Eye (tissue), 1 donor: ENCODE measurements at regions not wholly inside any gene's neighbourhood (a gene's known extent, or its start where the extent isn't known, plus 50 kb on each side); places are given as distances from the start of the nearest gene placed in this dataset.

Source experiments
- DNase-seq: peaks from one replicate; pipeline ENCODE4 v3.0.0-alpha.2; 2015

DNA sequence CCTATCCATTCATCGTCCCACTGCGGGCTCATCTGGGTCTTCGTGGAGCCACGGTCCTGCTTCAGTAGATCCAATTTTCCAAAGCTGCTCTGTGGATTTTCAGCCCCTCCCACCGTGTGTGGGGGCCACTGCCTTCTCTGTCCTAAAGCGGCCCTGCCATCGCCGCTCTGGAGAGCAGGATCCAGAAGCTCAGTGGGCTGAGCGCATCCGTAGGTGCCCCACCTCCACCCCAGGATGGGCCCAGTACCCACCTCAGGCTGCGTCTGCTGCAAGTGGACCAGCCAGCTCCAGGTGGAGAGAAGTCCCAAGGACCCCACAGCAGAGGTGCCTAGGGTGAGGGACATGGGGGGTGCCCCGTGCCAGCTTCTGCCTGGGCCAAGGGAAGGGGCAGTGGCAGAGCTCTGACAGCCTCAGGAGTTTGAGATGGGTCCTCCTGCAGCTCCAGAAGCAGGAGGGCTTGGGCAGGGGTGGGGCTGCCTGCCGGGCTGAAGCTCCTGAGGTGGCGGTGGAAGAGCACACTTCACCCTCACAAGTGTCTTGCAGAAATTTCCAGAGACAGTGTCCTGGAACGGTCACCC is 148.1 kb upstream of the C14orf180 start:
- no peak for DNase-seq

DNA sequence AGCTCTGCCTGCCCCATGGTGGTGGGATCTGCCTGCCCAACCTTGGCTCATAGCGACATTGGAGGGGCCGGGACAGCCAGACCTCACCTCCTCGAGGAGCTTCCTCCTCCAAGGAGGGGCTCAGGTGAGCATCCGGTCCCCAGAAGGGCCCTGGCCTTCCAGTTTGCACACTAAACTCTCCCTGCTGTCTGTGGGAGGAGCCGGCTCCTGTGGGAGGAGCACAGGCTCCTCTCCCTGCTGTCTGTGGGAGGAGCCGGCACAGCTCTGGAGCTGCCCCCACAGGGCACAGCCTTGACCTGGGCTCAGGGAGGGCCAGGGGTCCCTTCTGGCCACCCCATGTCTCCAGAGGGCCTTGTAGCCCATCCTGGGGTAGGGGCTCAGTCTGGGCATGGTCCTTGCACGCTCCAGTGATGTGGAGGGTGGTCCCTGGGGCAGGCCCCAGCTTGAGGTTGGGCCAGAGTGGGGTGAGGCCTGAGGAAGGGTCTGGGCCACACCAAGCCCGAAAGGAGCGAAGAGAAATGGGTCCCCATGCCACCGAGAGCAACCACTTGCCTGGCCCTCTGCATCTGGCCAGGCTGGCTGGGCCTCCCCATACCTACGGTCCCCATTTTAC is 147.5 kb upstream of the C14orf180 start:
- no peak for DNase-seq

DNA sequence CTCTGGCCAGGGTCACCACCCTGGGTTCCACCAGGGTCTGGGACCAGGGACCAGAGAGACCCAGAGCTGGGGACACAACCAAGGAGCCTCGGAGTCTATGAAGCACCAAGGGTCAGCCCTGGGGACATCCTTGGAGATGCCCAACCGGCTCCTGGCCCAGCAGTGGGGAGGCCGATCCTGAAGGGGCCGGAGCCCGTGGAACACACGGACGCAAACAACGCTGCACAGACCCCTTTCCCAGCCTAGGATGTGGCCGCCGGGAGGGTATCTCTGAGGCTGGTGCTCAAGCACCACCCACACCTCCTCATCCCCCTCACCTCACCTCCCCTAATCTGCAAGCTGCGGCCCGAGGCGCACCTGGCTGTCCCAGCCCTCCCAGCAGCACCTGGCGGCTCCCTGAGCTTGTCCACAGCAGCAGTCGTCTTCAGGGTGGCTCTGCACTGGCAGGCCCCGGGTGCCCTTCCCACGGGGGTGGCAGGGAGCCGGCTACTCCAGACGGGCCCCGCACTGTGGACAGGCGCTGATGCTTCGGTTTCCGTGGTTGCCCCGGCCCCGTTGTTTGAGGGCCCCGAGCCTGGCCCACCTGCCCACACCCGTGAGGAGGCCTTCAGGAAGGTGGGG is 146.8 kb upstream of the C14orf180 start:
- DNase-seq: no peak

DNA sequence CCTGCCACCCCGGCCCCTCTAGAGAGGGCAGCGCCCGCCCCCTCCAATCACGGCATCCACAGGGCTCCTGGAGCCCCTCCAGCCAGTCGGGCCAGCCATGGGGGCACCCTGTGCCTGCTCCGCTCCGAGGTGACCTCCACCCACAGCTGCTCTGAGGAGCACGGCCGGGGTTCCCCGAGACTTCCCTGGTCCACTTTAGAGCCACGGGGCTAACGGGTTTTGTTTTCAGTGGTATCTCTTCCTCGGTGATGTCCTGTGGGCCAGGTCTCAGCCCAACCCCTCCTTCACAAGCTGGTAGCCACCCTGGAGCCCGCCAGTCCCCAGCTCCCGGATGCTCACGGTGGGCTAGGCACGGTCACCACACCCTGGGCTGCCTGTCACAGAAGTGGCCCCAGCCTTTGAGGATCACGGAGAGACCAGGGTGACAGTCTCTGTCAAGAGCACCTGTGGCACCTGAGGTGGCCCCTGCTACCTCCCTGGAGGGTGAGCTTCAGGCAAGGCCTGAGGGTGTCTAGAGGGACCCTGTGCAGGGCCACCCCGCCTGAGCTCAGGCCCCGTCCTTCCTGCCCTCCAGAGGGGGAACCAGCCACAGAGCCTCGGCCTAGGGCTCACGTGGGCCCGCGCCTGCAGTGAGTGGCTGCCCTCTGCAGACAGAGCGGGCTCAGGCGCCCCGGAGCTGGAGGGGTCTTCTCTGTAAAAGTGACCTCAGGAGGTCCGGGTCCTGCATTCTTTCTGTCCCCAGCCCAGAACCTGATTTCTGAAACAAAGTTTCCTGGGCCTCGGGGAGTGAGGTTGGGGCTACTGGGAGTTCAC is 146.0 kb upstream of the C14orf180 start:
- DNase-seq: no peak

DNA sequence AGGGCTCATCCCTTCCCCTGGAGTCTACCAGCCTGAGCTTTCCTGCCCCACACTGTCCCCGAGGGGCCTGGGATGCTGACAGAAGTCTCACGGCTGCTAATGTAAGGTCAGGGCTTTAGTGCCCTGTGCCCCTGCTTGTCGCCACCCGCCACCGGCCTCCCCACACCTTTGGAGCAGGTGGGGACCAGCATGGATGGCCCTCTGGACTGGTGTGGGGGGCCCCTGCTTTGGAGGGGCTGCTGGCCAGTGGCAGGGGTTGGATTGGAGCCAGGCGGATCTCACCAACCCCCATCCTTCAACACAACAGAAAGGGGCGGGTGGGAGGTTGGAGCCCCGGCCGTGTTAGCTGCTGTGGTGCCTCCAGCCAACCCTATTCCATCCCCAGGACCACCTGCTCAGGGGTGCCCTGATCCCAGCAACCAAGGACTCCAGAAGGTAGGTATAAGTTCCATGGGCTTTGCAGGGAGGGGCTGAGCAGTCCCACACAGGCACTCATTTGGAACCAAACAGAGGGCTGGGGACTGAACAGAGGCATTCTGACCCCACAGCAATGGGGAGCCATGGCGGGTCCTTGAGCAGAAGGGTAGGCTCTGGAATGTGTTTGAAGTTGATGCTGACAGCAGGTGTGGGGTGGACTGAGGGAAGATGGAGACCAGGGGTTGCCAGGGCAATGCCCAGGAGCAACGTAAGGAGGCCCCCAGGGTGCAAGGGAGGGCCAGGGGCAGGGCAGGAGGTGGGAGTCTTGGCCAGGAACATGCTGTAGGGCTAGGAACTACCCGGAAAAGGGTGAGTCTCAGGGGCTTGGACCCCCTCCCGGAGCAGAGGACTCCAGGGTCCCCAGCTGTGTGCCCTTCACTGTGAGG is 145.1 kb upstream of the C14orf180 start:
- no peak for DNase-seq

DNA sequence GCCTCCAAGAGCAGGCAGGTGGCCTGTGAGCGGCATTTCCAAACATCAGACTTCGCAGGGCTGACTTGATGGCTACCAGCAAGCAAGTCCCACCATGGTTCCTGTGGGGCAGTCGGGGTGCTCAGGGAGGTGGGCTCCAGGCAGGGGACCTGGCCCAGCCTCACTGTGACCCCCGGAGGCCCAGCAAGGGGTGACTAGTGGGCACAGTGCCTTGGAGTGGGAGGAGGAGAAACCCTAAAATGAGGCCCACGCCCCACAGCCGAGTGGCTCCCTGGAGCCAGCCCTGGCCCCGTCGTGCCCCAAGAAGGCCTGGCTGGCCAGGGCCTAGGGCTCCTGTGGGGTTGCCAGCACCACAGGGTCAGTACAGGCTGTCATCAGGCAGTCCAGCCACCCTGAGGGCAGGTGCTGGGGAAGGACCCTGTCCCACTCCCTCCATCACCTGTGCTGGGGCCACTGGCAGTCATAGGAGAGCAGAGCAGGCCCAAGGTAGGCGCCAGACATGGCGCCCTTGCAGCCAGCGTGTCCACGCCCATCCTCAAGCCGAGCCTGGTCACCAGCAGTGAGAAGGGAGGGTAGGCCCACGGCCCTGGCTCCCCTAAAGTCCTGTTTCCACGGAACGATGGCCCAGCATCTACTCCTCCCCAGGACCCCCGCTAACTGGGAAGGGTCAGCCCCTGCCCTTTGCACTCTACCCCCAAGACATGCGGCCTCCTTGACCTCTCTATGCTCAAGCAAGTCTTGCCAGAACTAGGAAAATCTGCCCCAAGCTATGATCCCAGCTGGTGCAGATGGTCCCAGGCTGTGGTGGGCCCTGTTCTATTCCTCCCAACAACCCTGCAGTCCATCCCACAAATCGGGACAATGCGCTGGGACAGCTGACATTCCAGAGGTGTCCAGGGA is 144.2 kb upstream of the C14orf180 start:
- DNase-seq: no peak

DNA sequence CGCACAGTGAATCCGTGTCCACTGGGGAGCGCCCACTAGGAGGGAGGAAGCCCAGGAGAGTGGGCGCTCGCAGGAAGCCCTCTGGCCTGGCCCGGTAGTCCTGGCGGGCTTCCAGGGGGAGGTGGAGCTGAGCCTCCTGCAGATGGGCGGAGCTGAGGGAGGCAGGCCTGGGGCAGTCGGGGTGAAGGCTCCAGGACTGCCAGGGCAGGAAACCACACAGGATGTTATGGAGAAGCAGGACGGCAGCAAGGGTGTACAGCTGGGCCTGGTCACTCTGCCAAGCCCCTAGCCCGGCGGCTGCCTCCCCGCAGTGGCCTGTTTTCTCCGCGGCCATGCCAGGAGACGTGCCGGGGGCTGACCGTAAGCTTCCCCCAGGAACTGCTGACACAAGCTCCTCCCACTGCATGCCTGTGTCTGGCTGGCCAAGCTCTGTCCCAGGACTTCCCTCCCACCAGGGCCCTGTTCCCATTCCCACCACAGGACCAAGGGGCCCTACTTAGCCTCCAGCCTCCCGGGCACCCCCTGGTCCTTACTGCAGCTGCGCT is 143.4 kb upstream of the C14orf180 start:
- DNase-seq: peak; percentile 72

DNA sequence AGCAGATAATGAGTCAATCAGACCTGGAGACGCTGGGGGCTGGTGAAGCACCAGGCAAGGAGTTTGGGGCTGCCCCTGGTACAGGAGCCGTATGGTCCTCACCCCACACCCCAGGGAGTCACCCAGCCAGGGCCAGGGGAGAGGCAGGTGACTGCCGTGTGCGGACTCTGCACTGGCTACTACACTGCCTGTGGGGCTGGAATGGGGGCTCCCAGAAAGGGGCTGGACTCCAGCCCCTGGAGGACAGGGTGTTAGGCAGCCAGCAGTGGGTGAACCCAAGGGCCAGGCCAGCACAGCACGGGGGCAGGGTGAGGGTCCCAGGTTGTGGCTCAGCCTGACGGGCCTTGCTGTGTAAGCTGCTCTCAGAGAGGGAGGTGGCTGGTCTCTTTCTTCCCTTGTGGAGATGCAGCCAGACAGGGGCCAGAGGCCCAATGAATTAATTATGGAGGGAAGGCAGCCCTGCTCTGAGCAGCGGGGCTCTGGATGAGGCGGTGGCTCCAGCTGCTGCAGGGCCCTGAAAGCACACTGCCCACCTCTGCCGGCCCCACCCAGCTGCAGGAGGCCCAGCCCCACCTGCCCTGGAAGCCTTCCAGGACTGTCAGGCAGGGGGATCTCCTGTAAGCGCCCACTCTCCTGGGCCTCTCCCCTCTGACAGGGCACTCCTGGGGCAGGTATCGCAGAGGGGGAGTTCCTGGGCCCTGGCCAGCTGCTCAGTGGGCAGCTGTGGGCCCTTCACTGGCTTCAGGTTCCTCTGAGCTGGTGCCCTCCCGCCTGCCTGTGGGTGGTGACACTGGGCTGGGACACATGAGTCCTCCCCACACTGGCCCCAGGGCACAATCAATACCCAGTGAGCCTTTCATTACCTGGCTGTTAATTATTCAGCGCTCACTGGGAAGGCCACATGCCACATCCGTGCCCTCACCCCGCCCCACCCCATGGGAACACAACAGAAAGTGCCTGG is 142.5 kb upstream of the C14orf180 start:
- peak; percentile 67 for DNase-seq

DNA sequence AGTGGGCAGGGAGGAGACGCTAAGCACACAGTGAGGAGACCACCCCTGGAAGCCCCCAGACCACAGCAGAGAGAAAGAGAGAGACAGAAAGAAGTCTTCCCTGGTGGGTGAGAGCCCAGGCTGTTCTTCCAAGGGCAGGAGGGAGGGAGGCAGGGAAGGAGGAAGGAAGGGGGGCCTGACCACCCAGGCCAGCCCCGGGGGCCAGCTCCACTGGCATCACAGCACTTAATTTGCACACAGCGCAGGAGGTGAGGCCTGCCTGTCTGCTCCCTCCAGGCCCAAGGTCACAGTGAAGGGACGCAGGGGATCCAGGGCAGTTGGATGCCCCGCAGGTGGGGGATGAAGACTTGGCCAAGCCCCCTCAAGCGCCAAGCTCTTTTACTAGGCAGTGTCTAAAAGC is 141.9 kb upstream of the C14orf180 start:
- DNase-seq: peak; percentile 56

DNA sequence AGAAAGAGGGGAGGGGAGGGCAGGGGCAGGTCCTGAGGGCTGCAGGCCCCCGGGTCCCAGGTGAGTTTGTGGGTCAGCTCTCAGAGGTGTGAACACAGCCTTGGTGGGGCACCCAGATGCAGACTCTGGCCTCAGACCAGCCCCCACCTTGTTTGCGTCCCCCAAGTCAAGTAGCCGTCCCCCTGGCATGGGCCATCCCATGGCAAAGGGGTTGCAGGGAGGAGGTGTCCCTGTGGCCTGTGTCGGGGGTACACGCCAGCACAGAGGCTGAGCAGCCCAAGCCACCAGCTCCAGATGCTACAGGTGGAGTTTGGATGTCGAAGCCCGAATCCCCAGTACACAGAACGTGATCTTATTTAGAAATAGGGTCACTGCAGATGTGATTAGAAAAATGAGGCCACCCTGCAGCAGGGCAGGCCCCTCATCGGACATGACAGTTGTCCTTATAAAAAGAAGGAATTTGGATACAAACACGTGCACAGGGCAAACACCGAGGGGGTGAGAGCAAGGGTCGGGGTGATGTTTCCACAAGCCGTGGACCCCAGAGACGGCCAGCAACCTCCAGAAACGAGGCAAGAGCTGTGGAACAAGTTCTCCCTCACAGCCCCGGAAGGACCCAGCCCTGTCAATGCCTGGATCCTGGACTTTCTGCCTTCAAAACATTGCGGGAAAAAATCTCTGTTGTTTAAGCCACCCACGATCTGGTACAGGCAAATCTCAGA is 141.2 kb upstream of the C14orf180 start:
- no peak for DNase-seq

DNA sequence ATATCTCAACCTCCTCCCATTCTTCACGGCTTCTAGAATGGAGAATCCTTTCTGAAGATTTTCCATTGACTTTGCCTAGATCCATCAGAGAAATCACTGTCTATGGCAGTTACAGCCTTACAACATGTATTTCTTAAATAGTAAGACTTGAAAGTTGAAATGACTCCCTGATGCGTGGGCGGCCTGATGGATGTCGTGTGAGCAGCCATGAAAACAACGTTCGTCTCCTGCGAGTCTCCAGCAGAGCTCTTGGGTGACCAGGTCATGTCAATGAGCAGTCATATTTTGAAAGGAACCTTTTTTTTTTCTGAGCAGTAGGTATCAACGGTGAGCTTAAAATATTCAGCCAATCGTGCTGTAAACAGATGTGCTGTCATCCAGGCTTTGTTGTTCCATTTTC is 139.9 kb upstream of the C14orf180 start:
- DNase-seq: no peak

DNA sequence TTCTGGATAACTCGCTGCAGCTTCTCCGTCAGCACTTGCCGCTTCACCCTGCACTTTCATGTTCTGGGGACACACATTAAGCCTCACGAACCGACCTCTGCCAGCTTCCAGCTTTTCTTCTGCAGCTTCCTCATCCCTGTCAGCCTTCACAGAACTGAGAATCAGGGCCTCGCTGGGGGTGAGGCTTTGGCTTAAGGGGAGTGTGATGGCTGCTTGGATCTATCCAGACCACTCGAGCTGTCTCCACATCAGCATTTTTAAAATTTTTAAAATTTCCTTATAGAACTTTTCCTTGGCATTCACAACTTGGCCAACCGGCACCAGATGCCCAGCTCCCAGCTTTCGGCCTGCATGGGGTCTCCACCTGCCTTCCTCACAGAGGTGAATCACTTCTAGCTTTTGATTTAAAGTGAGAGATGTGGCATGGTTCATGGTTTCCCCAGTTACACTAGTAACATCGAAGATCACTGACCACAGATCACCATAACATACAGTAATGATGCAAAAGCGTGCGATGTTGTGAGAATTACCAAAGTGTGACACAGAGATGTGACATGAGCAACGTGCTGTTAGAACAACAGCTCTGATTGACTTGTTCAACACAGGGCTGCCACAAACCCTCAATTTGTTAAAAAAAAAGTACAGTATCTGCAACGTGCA is 139.1 kb upstream of the C14orf180 start:
- no peak for DNase-seq

DNA sequence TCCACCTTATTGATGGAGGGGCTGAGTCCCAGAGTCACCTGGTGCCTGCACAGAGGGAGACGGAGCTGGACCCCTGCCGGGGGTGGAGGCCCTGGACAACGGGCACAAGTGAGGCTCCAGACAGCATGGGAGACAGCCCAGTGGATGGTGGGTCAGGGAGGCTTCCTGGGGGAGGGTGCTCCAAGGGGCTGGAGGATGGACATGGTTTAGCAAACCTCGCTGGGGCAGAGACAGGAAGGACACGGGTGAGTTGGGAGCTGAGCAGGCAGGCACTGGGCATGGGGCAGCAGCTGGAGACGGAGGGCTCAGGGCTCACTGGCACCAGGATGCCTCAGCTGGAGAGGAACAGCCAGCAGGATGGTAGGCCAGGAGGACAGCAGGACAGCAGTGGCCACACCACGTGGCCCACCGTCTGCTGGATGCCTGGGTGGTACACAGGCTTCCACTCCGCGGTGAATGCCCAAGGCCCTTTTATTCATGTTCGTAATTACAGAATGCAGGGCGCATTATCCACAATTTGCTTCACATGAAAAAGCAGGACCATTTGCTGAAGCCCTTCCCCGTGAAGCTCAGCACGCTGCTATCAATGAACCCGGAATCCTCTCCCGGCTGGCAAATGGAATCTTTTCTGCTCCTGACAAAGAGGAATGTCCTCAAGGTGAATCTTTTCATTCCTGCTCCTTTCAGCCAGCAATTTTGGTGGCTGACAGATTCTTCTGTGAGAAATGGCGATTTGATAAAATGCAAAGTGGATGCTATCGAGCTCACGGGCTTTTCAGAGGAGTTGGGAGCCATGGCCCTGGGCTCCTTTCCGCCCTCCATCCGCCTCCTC is 138.1 kb upstream of the C14orf180 start:
- peak; percentile 27 for DNase-seq

DNA sequence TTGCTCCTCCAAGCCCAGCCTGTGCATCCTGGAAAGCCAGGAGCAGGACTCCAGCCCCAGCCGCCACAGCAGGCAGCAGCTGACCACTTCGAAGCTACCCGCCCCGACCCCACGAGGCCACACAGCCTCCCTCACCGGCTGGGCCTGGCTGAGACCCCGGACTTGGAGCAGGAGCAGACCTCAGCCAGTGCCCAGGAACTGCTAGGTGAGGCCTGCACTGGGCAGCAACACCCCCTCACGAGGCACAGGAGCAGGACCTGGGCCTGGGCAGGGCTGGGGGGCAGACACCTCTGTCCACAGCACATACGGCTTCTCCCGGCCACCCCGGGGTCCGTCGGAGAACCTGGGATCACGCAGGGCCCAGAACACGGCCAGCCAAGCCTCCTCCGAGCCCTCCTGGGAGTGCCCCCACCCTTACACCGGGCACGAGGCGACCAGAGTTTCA is 137.4 kb upstream of the C14orf180 start:
- DNase-seq: no peak

DNA sequence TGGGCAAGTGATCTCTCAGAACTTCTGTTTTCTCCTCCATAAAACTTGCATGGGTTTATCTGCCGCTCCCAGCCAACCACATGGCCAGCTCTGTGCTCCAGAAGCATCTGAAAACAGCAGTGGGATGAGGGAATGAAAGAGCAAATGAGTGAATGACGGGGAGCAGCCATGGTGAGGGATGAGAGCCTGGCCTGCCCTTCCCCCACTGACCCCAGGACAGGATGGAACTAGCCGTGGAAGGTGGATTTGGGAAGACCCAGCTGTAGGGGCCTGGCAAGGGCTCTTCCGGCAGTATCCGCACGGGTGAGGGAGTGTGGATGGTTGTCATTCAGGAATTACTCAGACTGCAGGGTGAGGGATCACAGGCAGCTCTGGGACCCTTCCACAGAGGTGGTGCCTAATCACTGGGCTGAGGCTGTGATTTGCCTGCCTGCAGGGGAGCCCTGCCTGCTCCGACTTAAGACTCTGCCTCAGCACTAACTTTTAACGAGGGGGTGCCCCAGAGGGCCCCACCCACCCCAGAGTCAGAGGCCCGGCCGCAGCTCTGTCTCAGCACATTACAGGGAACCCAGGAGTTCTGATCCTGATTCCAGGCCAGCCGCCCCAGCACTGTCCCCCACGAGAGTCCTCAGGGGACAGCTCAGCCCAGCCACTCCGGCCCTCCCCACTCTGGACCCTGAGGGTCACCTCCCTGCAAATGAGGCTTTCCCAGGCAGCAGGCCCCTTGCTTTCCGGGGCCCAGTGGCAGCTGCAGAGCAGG is 136.8 kb upstream of the C14orf180 start:
- DNase-seq: no peak

DNA sequence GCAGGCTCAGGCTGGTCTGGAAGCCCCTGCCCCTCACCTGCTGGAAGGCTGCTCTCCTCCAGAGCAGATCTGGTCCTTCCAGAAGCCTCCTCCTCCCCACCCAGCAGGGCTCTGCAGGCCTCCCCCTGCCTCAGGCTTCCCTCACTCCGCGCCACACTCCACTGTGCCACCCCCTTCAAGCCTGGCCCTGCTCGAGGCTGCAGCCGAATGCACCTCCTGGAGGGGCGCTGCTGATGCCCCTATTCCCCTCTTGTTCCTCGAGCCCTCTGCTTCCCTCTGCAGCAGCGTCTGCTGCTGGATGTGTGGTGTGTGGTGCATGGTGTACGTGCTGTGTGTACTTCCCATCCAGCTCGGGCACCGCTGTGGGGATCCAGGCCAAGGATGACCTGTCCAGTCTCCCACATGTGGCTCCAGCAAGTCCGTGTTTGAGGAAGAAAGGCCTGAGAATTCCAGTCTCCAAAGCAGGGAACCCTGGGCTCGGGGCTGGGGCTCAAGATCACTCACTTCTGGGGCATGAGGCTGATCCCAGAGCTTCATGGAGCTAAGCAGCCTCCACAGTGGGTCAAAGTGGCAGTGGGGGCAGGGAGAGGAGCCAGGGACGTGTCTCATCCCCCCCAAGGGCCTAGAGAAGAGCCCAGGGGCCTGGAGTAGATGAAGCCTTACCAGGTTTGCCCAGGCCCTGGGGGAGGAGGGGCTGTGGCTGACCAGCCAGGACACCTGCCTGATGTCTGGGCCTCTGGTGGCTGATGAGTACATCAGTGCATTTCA is 136.0 kb upstream of the C14orf180 start:
- DNase-seq: peak; percentile 67
